ENCODE measurements at regions not wholly inside any gene's neighbourhood (a gene's known extent, or its start where the extent isn't known, plus 50 kb on each side); places are given as distances from the start of the nearest gene placed in this dataset.
"Not testable (repeated sequence)": the region's sequence is repeated elsewhere in the genome, so short reads cannot be mapped to it uniquely, and the experiment has no call there.

GRCh38 chr13:52565324-52565723 lies 76.9 kb upstream of the HNRNPA1L2 start:
- not testable (repeated sequence) for DNase-seq (ENCODE audit: extremely low read depth, low read depth)

GRCh38 chr13:52569904-52570602 lies 72.2 kb upstream of the HNRNPA1L2 start:
- peak; percentile 49 for DNase-seq (ENCODE audit: extremely low read depth, low read depth)

- DNase-seq (ENCODE audit: extremely low read depth, low read depth) = not testable (repeated sequence)
Observed at GRCh38 chr13:52571163-52571562, 71.1 kb upstream of the HNRNPA1L2 start.

- not testable (repeated sequence) for DNase-seq (ENCODE audit: extremely low read depth, low read depth)
Observed at GRCh38 chr13:52582962-52583361, 59.3 kb upstream of the HNRNPA1L2 start.
